ENCODE measurements at regions not wholly inside any gene's neighbourhood (a gene's known extent, or its start where the extent isn't known, plus 50 kb on each side); places are given as distances from the start of the nearest gene placed in this dataset.

GRCh38 chr10:62585211-62585775, 211.1 kb downstream of the ZNF365 start:
- Mint-ChIP-seq H3K36me3 (no peaks in the 10 kb centered on the region), H3K27me3 (ENCODE audit: low read depth) (peaks cover 9% of the 10 kb centered on the region), H3K27ac (peak overlapping the region; percentile 20), H3K4me1 (peaks cover 3% of the 10 kb centered on the region), H3K9me3 (peaks cover 6% of the 10 kb centered on the region), H3K4me3 (no peak overlapping the region)
- TF ChIP-seq CTCF (IDR thresholded peaks at IDR 0.05; ENCODE audit: unreplicated experiment), result no peak
- no peak for DNase-seq (ENCODE audit: low spot score in 2 of 2, unreplicated experiment in 2 of 2)

GRCh38 chr10:62587011-62587410, 212.8 kb downstream of the ZNF365 start:
- no peak overlapping the region for H3K27ac Mint-ChIP-seq
- DNase-seq (ENCODE audit: low spot score in 2 of 2, unreplicated experiment in 2 of 2), result no peak

GRCh38 chr10:62588116-62588515, 213.9 kb downstream of the ZNF365 start:
- DNase-seq (ENCODE audit: low spot score in 2 of 2, unreplicated experiment in 2 of 2), result no peak
- Mint-ChIP-seq H3K27me3 (ENCODE audit: low read depth) (peaks cover 14% of the 10 kb centered on the region), H3K4me3 (no peak overlapping the region), H3K36me3 (no peaks in the 10 kb centered on the region), H3K4me1 (peaks cover under 1% of the 10 kb centered on the region), H3K9me3 (peaks cover 6% of the 10 kb centered on the region), H3K27ac (no peak overlapping the region)
- TF ChIP-seq CTCF (IDR thresholded peaks at IDR 0.05; ENCODE audit: unreplicated experiment), result no peak

More at GRCh38 chr10:62587011-62587410, 212.8 kb downstream of the ZNF365 start:
- Mint-ChIP-seq H3K27me3 (ENCODE audit: low read depth) (peaks cover 14% of the 10 kb centered on the region), H3K4me3 (no peak overlapping the region), H3K4me1 (peaks cover 3% of the 10 kb centered on the region), H3K9me3 (peaks cover 6% of the 10 kb centered on the region), H3K36me3 (no peaks in the 10 kb centered on the region)
- TF ChIP-seq CTCF (IDR thresholded peaks at IDR 0.05; ENCODE audit: unreplicated experiment), result no peak

- Mint-ChIP-seq H3K4me3 (no peak overlapping the region), H3K27me3 (ENCODE audit: low read depth) (peaks cover 14% of the 10 kb centered on the region), H3K9me3 (peaks cover 6% of the 10 kb centered on the region), H3K36me3 (no peaks in the 10 kb centered on the region), H3K27ac (no peak overlapping the region), H3K4me1 (no peaks in the 10 kb centered on the region)
- no peak for TF ChIP-seq CTCF (IDR thresholded peaks at IDR 0.05; ENCODE audit: unreplicated experiment)
- no peak for DNase-seq (ENCODE audit: low spot score in 2 of 2, unreplicated experiment in 2 of 2)
These were observed 214.8 kb upstream of the ADO start for GRCh38 chr10:62589689-62590088.

GRCh38 chr10:62590306-62590705, 214.2 kb upstream of the ADO start:
- TF ChIP-seq CTCF (IDR thresholded peaks at IDR 0.05; ENCODE audit: unreplicated experiment), result no peak
- no peak overlapping the region for H3K27ac Mint-ChIP-seq
- H3K9me3 Mint-ChIP-seq, result peaks cover 6% of the 10 kb centered on the region
- H3K27me3 Mint-ChIP-seq (ENCODE audit: low read depth), result peaks cover 14% of the 10 kb centered on the region
- no peak overlapping the region for H3K4me3 Mint-ChIP-seq
- no peak for DNase-seq (ENCODE audit: low spot score in 2 of 2, unreplicated experiment in 2 of 2)
- H3K36me3 Mint-ChIP-seq, result no peaks in the 10 kb centered on the region
- no peaks in the 10 kb centered on the region for H3K4me1 Mint-ChIP-seq

- no peak overlapping the region for H3K4me3 Mint-ChIP-seq
These were observed 210.4 kb upstream of the ADO start for GRCh38 chr10:62594093-62594520.

More at GRCh38 chr10:62594093-62594520, 210.4 kb upstream of the ADO start:
- TF ChIP-seq CTCF (IDR thresholded peaks at IDR 0.05; ENCODE audit: unreplicated experiment), result peak; percentile 79
- DNase-seq (ENCODE audit: low spot score in 2 of 2, unreplicated experiment in 2 of 2), result peak in 1 of 2 experiments; percentile 62
- H3K36me3 Mint-ChIP-seq, result no peaks in the 10 kb centered on the region
- H3K27me3 Mint-ChIP-seq (ENCODE audit: low read depth), result peaks cover 15% of the 10 kb centered on the region
- H3K27ac Mint-ChIP-seq, result no peak overlapping the region
- no peaks in the 10 kb centered on the region for H3K4me1 Mint-ChIP-seq
- no peaks in the 10 kb centered on the region for H3K9me3 Mint-ChIP-seq

All from mesothelial cell of epicardium (in vitro differentiated cells).